ENCODE measurements at regions not wholly inside any gene's neighbourhood (a gene's known extent, or its start where the extent isn't known, plus 50 kb on each side); places are given as distances from the start of the nearest gene placed in this dataset.

GRCh38 chr9:29285818-29286217, 1712.5 kb upstream of the C9orf72 start (continued):
- no peak for TF ChIP-seq GMEB2 (CRISPR knock-in tag; IDR thresholded peaks at IDR 0.05; ENCODE audit: low read depth)
- no peak for TF ChIP-seq ZNF776 (CRISPR knock-in tag; IDR thresholded peaks at IDR 0.05)

GRCh38 chr9:29289365-29289764, 1716.1 kb upstream of the C9orf72 start:
- ATAC-seq, result no peak
- Histone ChIP-seq H3K79me2 (ENCODE audit: insufficient read depth, low read length) (no peaks in the 10 kb centered on the region), H3K9ac (ENCODE audit: insufficient read depth, low read depth, low read length) (no peak overlapping the region), H3K36me3 (replicated peaks in 1 of 2; ENCODE audit: control insufficient read depth in 1 of 2, insufficient read depth in 2 of 2, low read length in 2 of 2) (no peaks in the 10 kb centered on the region), H3K4me1 (ENCODE audit: insufficient read depth, low read length) (no peaks in the 10 kb centered on the region), H2AFZ (ENCODE audit: low read length) (no peak overlapping the region), H3K9me3 (ENCODE audit: low read length) (no peaks in the 10 kb centered on the region), H3K4me2 (ENCODE audit: low read depth, low read length) (no peak overlapping the region), H3K27me3 (ENCODE audit: control insufficient read depth in 1 of 2, insufficient read depth in 2 of 2, low read length in 2 of 2) (no peaks in the 10 kb centered on the region), H3K27ac (ENCODE audit: extremely low read length, insufficient read depth, low read length) (no peak overlapping the region), H4K20me1 (ENCODE audit: insufficient read depth, low read length) (no peaks in the 10 kb centered on the region), H3K4me3 (replicated peaks in 1 of 3; ENCODE audit: insufficient read depth in 1 of 3, low read depth in 2 of 3, low read length in 3 of 3) (no peak overlapping the region)
- WGBS (ENCODE audit: low lambda C conversion rate), result 0% methylated on average over 4 of the region's 4 CpGs
- no peak for FAIRE-seq
- in situ Hi-C loops (cut with HindIII; ENCODE audit: extremely low pct_ligation_motif_present, low pct_unique_long_range_greater_than_20kb), result no loop called here
- no peak for DNase-seq (ENCODE audit: low spot score)
- no TSS peak for BruUV-seq (replicated peaks)
- ChIA-PET CTCF (ENCODE audit: low intra/inter-chr PET ratio, low total read pairs) (no interaction called here), POLR2A (no interaction called here)
- intact Hi-C loops (cut with micrococcal nuclease; ENCODE audit: unreplicated experiment), result no loop called here
- no peak for TF ChIP-seq ZUFSP (CRISPR knock-in tag; IDR thresholded peaks at IDR 0.05; ENCODE audit: borderline replicate concordance)
- no peak for TF ChIP-seq ZFP37 (CRISPR knock-in tag; IDR thresholded peaks at IDR 0.05; ENCODE audit: borderline replicate concordance)
- no peak for TF ChIP-seq IKZF1 (IDR thresholded peaks at IDR 0.05)
- TF ChIP-seq ZNF703 (CRISPR knock-in tag; IDR thresholded peaks at IDR 0.05; ENCODE audit: borderline replicate concordance), result no peak
- no peak for TF ChIP-seq PATZ1 (CRISPR knock-in tag; IDR thresholded peaks at IDR 0.05)
- no peak for TF ChIP-seq EED (CRISPR knock-in tag; IDR thresholded peaks at IDR 0.05)
- TF ChIP-seq DMTF1 (CRISPR knock-in tag; IDR thresholded peaks at IDR 0.05), result no peak
- no peak for TF ChIP-seq AHDC1 (CRISPR knock-in tag; IDR thresholded peaks at IDR 0.05; ENCODE audit: borderline replicate concordance)
